H9 (cell line): ENCODE measurements at regions not wholly inside any gene's neighbourhood (a gene's known extent, or its start where the extent isn't known, plus 50 kb on each side); places are given as distances from the start of the nearest gene placed in this dataset.

ENCODE experiments used
- DNase-seq: peaks from one replicate; pipeline ENCODE4 v3.0.0-alpha.2; 2017
- H2AFZ ChIP-seq: one replicate; pipeline ENCODE4 v1.6.1; 2013; ENCODE audit warnings: mild to moderate bottlenecking, low read length, control low read depth, moderate library complexity
- H2AK5ac ChIP-seq: 2 replicates; pipeline ENCODE4 v1.6.1; 2013; ENCODE audit warnings: low read length, control low read depth, mixed read lengths; ENCODE audit not compliant: insufficient read length
- H2BK120ac ChIP-seq: one replicate; pipeline ENCODE4 v1.6.1; 2013; ENCODE audit warnings: low read depth, mild to moderate bottlenecking, low read length, control low read depth, inconsistent platforms; ENCODE audit not compliant: poor library complexity, severe bottlenecking
- H2BK12ac ChIP-seq: 2 replicates; pipeline ENCODE4 v1.6.1; 2013; ENCODE audit warnings: low read length, control low read depth, mixed read lengths, low read depth; ENCODE audit not compliant: insufficient read length
- H2BK15ac ChIP-seq: 2 replicates; pipeline ENCODE4 v1.6.1; 2013; ENCODE audit warnings: low read depth, low read length, control low read depth
- H2BK20ac ChIP-seq: one replicate; pipeline ENCODE4 v1.6.1; 2013; ENCODE audit warnings: low read depth, mild to moderate bottlenecking, low read length, control low read depth, inconsistent platforms; ENCODE audit not compliant: poor library complexity, severe bottlenecking
- H2BK5ac ChIP-seq: 2 replicates; pipeline ENCODE4 v1.6.1; 2013; ENCODE audit warnings: low read length, control low read depth, mixed read lengths; ENCODE audit not compliant: insufficient read length
- H3K14ac ChIP-seq: 2 replicates; pipeline ENCODE4 v1.6.1; 2013; ENCODE audit warnings: low read length, control low read depth; ENCODE audit not compliant: insufficient read depth
- H3K18ac ChIP-seq: 2 replicates; pipeline ENCODE4 v1.6.1; 2013; ENCODE audit warnings: low read depth, mild to moderate bottlenecking, mixed read lengths, low read length, control low read depth; ENCODE audit not compliant: insufficient read length
- H3K23ac ChIP-seq: 2 replicates; pipeline ENCODE4 v1.6.1; 2013; ENCODE audit warnings: low read length, control low read depth, mixed read lengths, low read depth; ENCODE audit not compliant: insufficient read length
- H3K23me2 ChIP-seq: 2 replicates; pipeline ENCODE4 v1.6.1; 2013; ENCODE audit warnings: low read depth, mild to moderate bottlenecking, mixed read lengths, low read length, control low read depth; ENCODE audit not compliant: insufficient read length, poor library complexity, severe bottlenecking
- H3K27ac ChIP-seq: 2 replicates; pipeline ENCODE4 v1.5.1; 2013; ENCODE audit warnings: low read length, control low read depth, mixed read lengths, low read depth; ENCODE audit not compliant: insufficient read length
- H3K27me3 ChIP-seq: 2 replicates; pipeline ENCODE4 v1.6.1; 2013; ENCODE audit warnings: low read length, control low read depth, inconsistent platforms; ENCODE audit not compliant: insufficient read depth
- H3K4ac ChIP-seq: 2 replicates; pipeline ENCODE4 v1.6.1; 2013; ENCODE audit warnings: low read depth, mild to moderate bottlenecking, control low read depth, inconsistent platforms, low read length, moderate library complexity
- H3K4me1 ChIP-seq: 2 replicates; pipeline ENCODE4 v1.6.1; 2013; ENCODE audit warnings: low read length, control low read depth, inconsistent platforms; ENCODE audit not compliant: insufficient read depth
- H3K4me2 ChIP-seq: 2 replicates; pipeline ENCODE4 v1.6.1; 2013; ENCODE audit warnings: low read length, control low read depth, mixed read lengths; ENCODE audit not compliant: insufficient read length, insufficient read depth
- H3K56ac ChIP-seq: 2 replicates; pipeline ENCODE4 v1.6.1; 2013; ENCODE audit warnings: low read depth, mild to moderate bottlenecking, mixed read lengths, low read length, control low read depth; ENCODE audit not compliant: insufficient read length
- H3K79me1 ChIP-seq: 2 replicates; pipeline ENCODE4 v1.6.1; 2013; ENCODE audit warnings: low read depth, mild to moderate bottlenecking, moderate library complexity, low read length, control low read depth, inconsistent platforms; ENCODE audit not compliant: insufficient read depth, poor library complexity, severe bottlenecking
- H3K79me2 ChIP-seq: 2 replicates; pipeline ENCODE4 v1.6.1; 2013; ENCODE audit warnings: low read length, control low read depth, inconsistent platforms; ENCODE audit not compliant: insufficient read depth
- H3K9ac ChIP-seq: 2 replicates; pipeline ENCODE4 v1.6.1; 2013; ENCODE audit warnings: low read length, control low read depth, mixed read lengths; ENCODE audit not compliant: insufficient read length; ENCODE audit errors: extremely low read depth
- H3K9me3 ChIP-seq: one replicate; pipeline ENCODE4 v1.6.1; 2013; ENCODE audit warnings: low read depth, low read length, inconsistent platforms; ENCODE audit not compliant: control insufficient read depth
- H3T11ph ChIP-seq: one replicate; pipeline ENCODE4 v1.6.1; 2013; ENCODE audit warnings: mild to moderate bottlenecking, low read length, control low read depth, inconsistent platforms
- H4K20me1 ChIP-seq: one replicate; pipeline ENCODE4 v1.6.1; 2013; ENCODE audit not compliant: control insufficient read depth, insufficient read length, insufficient read depth
- H4K5ac ChIP-seq: 2 replicates; pipeline ENCODE4 v1.6.1; 2013; ENCODE audit warnings: low read depth, mild to moderate bottlenecking, mixed read lengths, low read length, control low read depth; ENCODE audit not compliant: insufficient read length
- H4K8ac ChIP-seq: replicated peaks from 2 replicates; pipeline ENCODE4 v1.6.1; 2013; ENCODE audit warnings: low read length, control low read depth, mixed read lengths, low read depth; ENCODE audit not compliant: insufficient read length
- H4K91ac ChIP-seq: 2 replicates; pipeline ENCODE4 v1.6.1; 2013; ENCODE audit warnings: low read depth, mild to moderate bottlenecking, moderate library complexity, mixed read lengths, low read length, control low read depth; ENCODE audit not compliant: insufficient read length
- H3K27ac Mint-ChIP-seq, 3 experiments: 2 replicates in 2 of 3; 3 replicates in 1 of 3; pipeline ENCODE4 v1.8.0; 2020 to 2021; ENCODE audit warnings: mixed read lengths in 3 of 3, mild to moderate bottlenecking in 1 of 3, moderate library complexity in 1 of 3
- H3K27me3 Mint-ChIP-seq: 2 replicates; pipeline ENCODE4 v1.8.0; 2021; ENCODE audit warnings: low read depth, mild to moderate bottlenecking, moderate library complexity, mixed read lengths
- H3K36me3 Mint-ChIP-seq, 3 experiments: 2 replicates in 2 of 3; 3 replicates in 1 of 3; pipeline ENCODE4 v1.8.0; 2020 to 2021; ENCODE audit warnings: low read depth in 3 of 3, mixed read lengths in 3 of 3; ENCODE audit not compliant: insufficient read depth in 1 of 3
- H3K4me1 Mint-ChIP-seq, 2 experiments: 2 replicates each; pipeline ENCODE4 v1.8.0; 2020; ENCODE audit warnings: mixed read lengths in 2 of 2
- H3K4me3 Mint-ChIP-seq, 2 experiments: 2 replicates in 1 of 2; 3 replicates in 1 of 2; pipeline ENCODE4 v1.8.0; 2020 to 2021; ENCODE audit warnings: mild to moderate bottlenecking in 2 of 2, mixed read lengths in 2 of 2, moderate library complexity in 1 of 2
- H3K9me3 Mint-ChIP-seq, 2 experiments: 2 replicates in 1 of 2; 3 replicates in 1 of 2; pipeline ENCODE4 v1.8.0; 2020; ENCODE audit warnings: mild to moderate bottlenecking in 2 of 2, mixed read lengths in 2 of 2, moderate library complexity in 1 of 2
- WGBS: extraction: QIAGEN DNeasy Blood & Tissue Kit; methylation state at CpG from one replicate; pipeline ENCODE4 v1.1.7; 2013; ENCODE audit warnings: missing lambda C conversion rate, low lambda C conversion rate, mixed read lengths; ENCODE audit not compliant: insufficient read length; ENCODE audit errors: extremely low coverage; 5-methylcytosine and 5-hydroxymethylcytosine counted together
- TF ChIP-seq, protein P1 (sequence below): fragments of 200-600 bp; sonication (generic); conservative IDR thresholded peaks from 3 replicates; pipeline ENCODE4 v1.8.0; 2021; ENCODE audit warnings: antibody characterized with exemption, mild to moderate bottlenecking

GRCh38 chr1:223001653-223002634 lies 141.1 kb downstream of the TLR5 start:
- H2BK20ac ChIP-seq: no peak overlapping the region
- H2BK120ac ChIP-seq: no peak overlapping the region
- H2BK5ac ChIP-seq: no peak overlapping the region
- H3K4me1 ChIP-seq: no peaks in the 10 kb centered on the region; the same call in 1 of the 2 replicates
- H3K18ac ChIP-seq: no peak overlapping the region
- Mint-ChIP-seq H3K27me3 (peaks cover 6% of the 10 kb centered on the region), H3K36me3 (peaks cover 18 to 39% (median 27%) of the 10 kb centered on the region in 3 experiments; a peak in 6 of 7 replicates), H3K27ac (peak overlapping the region in 1 of 3 experiments; percentile 20; a peak in 2 of 7 replicates), H3K9me3 (no peaks in the 10 kb centered on the region), H3K4me3 (no peak overlapping the region), H3K4me1 (peaks cover 29% of the 10 kb centered on the region in 2 experiments)
- H3K23me2 ChIP-seq: no peaks in the 10 kb centered on the region
- no peak overlapping the region for H2AK5ac ChIP-seq
- H4K8ac ChIP-seq: no peak overlapping the region
- no peak overlapping the region for H3K9ac ChIP-seq
- H3K79me1 ChIP-seq: no peaks in the 10 kb centered on the region
- H4K20me1 ChIP-seq: no peaks in the 10 kb centered on the region
- H2BK15ac ChIP-seq: no peak overlapping the region
- H3K79me2 ChIP-seq: no peaks in the 10 kb centered on the region
- no peak overlapping the region for H3K56ac ChIP-seq
- H3K14ac ChIP-seq: no peak overlapping the region
- H3K9me3 ChIP-seq: no peaks in the 10 kb centered on the region
- H4K5ac ChIP-seq: no peak overlapping the region
- no CpG with 5 or more reads among the region's 9 CpGs for WGBS
- H3T11ph ChIP-seq: no peak overlapping the region
- no peak overlapping the region for H3K4ac ChIP-seq
- no peaks in the 10 kb centered on the region for H3K27me3 ChIP-seq
- DNase-seq: no peak
- H2BK12ac ChIP-seq: no peak overlapping the region
- H2AFZ ChIP-seq: no peak overlapping the region
- H3K4me2 ChIP-seq: no peak overlapping the region
- no peak overlapping the region for H3K27ac ChIP-seq
- TF ChIP-seq, protein P1, sequence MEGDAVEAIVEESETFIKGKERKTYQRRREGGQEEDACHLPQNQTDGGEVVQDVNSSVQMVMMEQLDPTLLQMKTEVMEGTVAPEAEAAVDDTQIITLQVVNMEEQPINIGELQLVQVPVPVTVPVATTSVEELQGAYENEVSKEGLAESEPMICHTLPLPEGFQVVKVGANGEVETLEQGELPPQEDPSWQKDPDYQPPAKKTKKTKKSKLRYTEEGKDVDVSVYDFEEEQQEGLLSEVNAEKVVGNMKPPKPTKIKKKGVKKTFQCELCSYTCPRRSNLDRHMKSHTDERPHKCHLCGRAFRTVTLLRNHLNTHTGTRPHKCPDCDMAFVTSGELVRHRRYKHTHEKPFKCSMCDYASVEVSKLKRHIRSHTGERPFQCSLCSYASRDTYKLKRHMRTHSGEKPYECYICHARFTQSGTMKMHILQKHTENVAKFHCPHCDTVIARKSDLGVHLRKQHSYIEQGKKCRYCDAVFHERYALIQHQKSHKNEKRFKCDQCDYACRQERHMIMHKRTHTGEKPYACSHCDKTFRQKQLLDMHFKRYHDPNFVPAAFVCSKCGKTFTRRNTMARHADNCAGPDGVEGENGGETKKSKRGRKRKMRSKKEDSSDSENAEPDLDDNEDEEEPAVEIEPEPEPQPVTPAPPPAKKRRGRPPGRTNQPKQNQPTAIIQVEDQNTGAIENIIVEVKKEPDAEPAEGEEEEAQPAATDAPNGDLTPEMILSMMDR: peak; percentile 47; the same call in 2 of the 3 replicates
- no peak overlapping the region for H4K91ac ChIP-seq
- no peak overlapping the region for H3K23ac ChIP-seq
